H9 (cell line): ENCODE measurements at regions not wholly inside any gene's neighbourhood (a gene's known extent, or its start where the extent isn't known, plus 50 kb on each side); places are given as distances from the start of the nearest gene placed in this dataset.

Source experiments
- DNase-seq: peaks from one replicate; pipeline ENCODE4 v3.0.0-alpha.2; 2017
- H2AFZ ChIP-seq: one replicate; pipeline ENCODE4 v1.6.1; 2013; ENCODE audit warnings: mild to moderate bottlenecking, low read length, control low read depth, moderate library complexity
- H2AK5ac ChIP-seq: 2 replicates; pipeline ENCODE4 v1.6.1; 2013; ENCODE audit warnings: low read length, control low read depth, mixed read lengths; ENCODE audit not compliant: insufficient read length
- H2BK120ac ChIP-seq: one replicate; pipeline ENCODE4 v1.6.1; 2013; ENCODE audit warnings: low read depth, mild to moderate bottlenecking, low read length, control low read depth, inconsistent platforms; ENCODE audit not compliant: poor library complexity, severe bottlenecking
- H2BK12ac ChIP-seq: 2 replicates; pipeline ENCODE4 v1.6.1; 2013; ENCODE audit warnings: low read length, control low read depth, mixed read lengths, low read depth; ENCODE audit not compliant: insufficient read length
- H2BK15ac ChIP-seq: 2 replicates; pipeline ENCODE4 v1.6.1; 2013; ENCODE audit warnings: low read depth, low read length, control low read depth
- H2BK20ac ChIP-seq: one replicate; pipeline ENCODE4 v1.6.1; 2013; ENCODE audit warnings: low read depth, mild to moderate bottlenecking, low read length, control low read depth, inconsistent platforms; ENCODE audit not compliant: poor library complexity, severe bottlenecking
- H2BK5ac ChIP-seq: 2 replicates; pipeline ENCODE4 v1.6.1; 2013; ENCODE audit warnings: low read length, control low read depth, mixed read lengths; ENCODE audit not compliant: insufficient read length
- H3K14ac ChIP-seq: 2 replicates; pipeline ENCODE4 v1.6.1; 2013; ENCODE audit warnings: low read length, control low read depth; ENCODE audit not compliant: insufficient read depth
- H3K18ac ChIP-seq: 2 replicates; pipeline ENCODE4 v1.6.1; 2013; ENCODE audit warnings: low read depth, mild to moderate bottlenecking, mixed read lengths, low read length, control low read depth; ENCODE audit not compliant: insufficient read length
- H3K23ac ChIP-seq: 2 replicates; pipeline ENCODE4 v1.6.1; 2013; ENCODE audit warnings: low read length, control low read depth, mixed read lengths, low read depth; ENCODE audit not compliant: insufficient read length
- H3K23me2 ChIP-seq: 2 replicates; pipeline ENCODE4 v1.6.1; 2013; ENCODE audit warnings: low read depth, mild to moderate bottlenecking, mixed read lengths, low read length, control low read depth; ENCODE audit not compliant: insufficient read length, poor library complexity, severe bottlenecking
- H3K27ac ChIP-seq: 2 replicates; pipeline ENCODE4 v1.5.1; 2013; ENCODE audit warnings: low read length, control low read depth, mixed read lengths, low read depth; ENCODE audit not compliant: insufficient read length
- H3K27me3 ChIP-seq: 2 replicates; pipeline ENCODE4 v1.6.1; 2013; ENCODE audit warnings: low read length, control low read depth, inconsistent platforms; ENCODE audit not compliant: insufficient read depth
- H3K4ac ChIP-seq: 2 replicates; pipeline ENCODE4 v1.6.1; 2013; ENCODE audit warnings: low read depth, mild to moderate bottlenecking, control low read depth, inconsistent platforms, low read length, moderate library complexity
- H3K4me1 ChIP-seq: 2 replicates; pipeline ENCODE4 v1.6.1; 2013; ENCODE audit warnings: low read length, control low read depth, inconsistent platforms; ENCODE audit not compliant: insufficient read depth
- H3K4me2 ChIP-seq: 2 replicates; pipeline ENCODE4 v1.6.1; 2013; ENCODE audit warnings: low read length, control low read depth, mixed read lengths; ENCODE audit not compliant: insufficient read length, insufficient read depth
- H3K56ac ChIP-seq: 2 replicates; pipeline ENCODE4 v1.6.1; 2013; ENCODE audit warnings: low read depth, mild to moderate bottlenecking, mixed read lengths, low read length, control low read depth; ENCODE audit not compliant: insufficient read length
- H3K79me1 ChIP-seq: 2 replicates; pipeline ENCODE4 v1.6.1; 2013; ENCODE audit warnings: low read depth, mild to moderate bottlenecking, moderate library complexity, low read length, control low read depth, inconsistent platforms; ENCODE audit not compliant: insufficient read depth, poor library complexity, severe bottlenecking
- H3K79me2 ChIP-seq: 2 replicates; pipeline ENCODE4 v1.6.1; 2013; ENCODE audit warnings: low read length, control low read depth, inconsistent platforms; ENCODE audit not compliant: insufficient read depth
- H3K9ac ChIP-seq: 2 replicates; pipeline ENCODE4 v1.6.1; 2013; ENCODE audit warnings: low read length, control low read depth, mixed read lengths; ENCODE audit not compliant: insufficient read length; ENCODE audit errors: extremely low read depth
- H3K9me3 ChIP-seq: one replicate; pipeline ENCODE4 v1.6.1; 2013; ENCODE audit warnings: low read depth, low read length, inconsistent platforms; ENCODE audit not compliant: control insufficient read depth
- H3T11ph ChIP-seq: one replicate; pipeline ENCODE4 v1.6.1; 2013; ENCODE audit warnings: mild to moderate bottlenecking, low read length, control low read depth, inconsistent platforms
- H4K20me1 ChIP-seq: one replicate; pipeline ENCODE4 v1.6.1; 2013; ENCODE audit not compliant: control insufficient read depth, insufficient read length, insufficient read depth
- H4K5ac ChIP-seq: 2 replicates; pipeline ENCODE4 v1.6.1; 2013; ENCODE audit warnings: low read depth, mild to moderate bottlenecking, mixed read lengths, low read length, control low read depth; ENCODE audit not compliant: insufficient read length
- H4K8ac ChIP-seq: replicated peaks from 2 replicates; pipeline ENCODE4 v1.6.1; 2013; ENCODE audit warnings: low read length, control low read depth, mixed read lengths, low read depth; ENCODE audit not compliant: insufficient read length
- H4K91ac ChIP-seq: 2 replicates; pipeline ENCODE4 v1.6.1; 2013; ENCODE audit warnings: low read depth, mild to moderate bottlenecking, moderate library complexity, mixed read lengths, low read length, control low read depth; ENCODE audit not compliant: insufficient read length
- H3K27ac Mint-ChIP-seq, 3 experiments: 2 replicates in 2 of 3; 3 replicates in 1 of 3; pipeline ENCODE4 v1.8.0; 2020 to 2021; ENCODE audit warnings: mixed read lengths in 3 of 3, mild to moderate bottlenecking in 1 of 3, moderate library complexity in 1 of 3
- H3K27me3 Mint-ChIP-seq: 2 replicates; pipeline ENCODE4 v1.8.0; 2021; ENCODE audit warnings: low read depth, mild to moderate bottlenecking, moderate library complexity, mixed read lengths
- H3K36me3 Mint-ChIP-seq, 3 experiments: 2 replicates in 2 of 3; 3 replicates in 1 of 3; pipeline ENCODE4 v1.8.0; 2020 to 2021; ENCODE audit warnings: low read depth in 3 of 3, mixed read lengths in 3 of 3; ENCODE audit not compliant: insufficient read depth in 1 of 3
- H3K4me1 Mint-ChIP-seq, 2 experiments: 2 replicates each; pipeline ENCODE4 v1.8.0; 2020; ENCODE audit warnings: mixed read lengths in 2 of 2
- H3K4me3 Mint-ChIP-seq, 2 experiments: 2 replicates in 1 of 2; 3 replicates in 1 of 2; pipeline ENCODE4 v1.8.0; 2020 to 2021; ENCODE audit warnings: mild to moderate bottlenecking in 2 of 2, mixed read lengths in 2 of 2, moderate library complexity in 1 of 2
- H3K9me3 Mint-ChIP-seq, 2 experiments: 2 replicates in 1 of 2; 3 replicates in 1 of 2; pipeline ENCODE4 v1.8.0; 2020; ENCODE audit warnings: mild to moderate bottlenecking in 2 of 2, mixed read lengths in 2 of 2, moderate library complexity in 1 of 2
- CTCF ChIP-seq: fragments of 200-600 bp; sonication (generic); conservative IDR thresholded peaks from 3 replicates; pipeline ENCODE4 v1.8.0; 2021; ENCODE audit warnings: antibody characterized with exemption, mild to moderate bottlenecking
- WGBS: extraction: QIAGEN DNeasy Blood & Tissue Kit; methylation state at CpG from one replicate; pipeline ENCODE4 v1.1.7; 2013; ENCODE audit warnings: missing lambda C conversion rate, low lambda C conversion rate, mixed read lengths; ENCODE audit not compliant: insufficient read length; ENCODE audit errors: extremely low coverage; 5-methylcytosine and 5-hydroxymethylcytosine counted together

- H3K9me3 Mint-ChIP-seq, result no peaks in the 10 kb centered on the region
- WGBS, result no CpG with 5 or more reads among the region's 3 CpGs
Measured at GRCh38 chr3:135447483-135447882, 518.0 kb upstream of the PPP2R3A start.

More at GRCh38 chr3:135447483-135447882, 518.0 kb upstream of the PPP2R3A start:
- Mint-ChIP-seq H3K4me3 (no peak overlapping the region), H3K36me3 (no peaks in the 10 kb centered on the region), H3K27me3 (peaks cover 11% of the 10 kb centered on the region), H3K4me1 (peaks cover under 1 to 2% of the 10 kb centered on the region in 2 experiments; a peak in 3 of 4 replicates), H3K27ac (no peak overlapping the region)
- Histone ChIP-seq H3K4me2 (no peak overlapping the region), H3K79me1 (no peaks in the 10 kb centered on the region), H2BK5ac (no peak overlapping the region), H3K14ac (no peak overlapping the region), H2BK15ac (no peak overlapping the region), H3K4me1 (peaks cover 1% of the 10 kb centered on the region; the same call in 1 of the 2 replicates), H3K27ac (no peak overlapping the region), H3K27me3 (no peaks in the 10 kb centered on the region), H4K8ac (no peak overlapping the region), H4K91ac (no peak overlapping the region), H3K23ac (no peak overlapping the region), H3K56ac (no peak overlapping the region), H3K4ac (no peak overlapping the region), H4K5ac (no peak overlapping the region), H3K79me2 (no peaks in the 10 kb centered on the region), H2BK20ac (no peak overlapping the region), H2AK5ac (no peak overlapping the region), H3K23me2 (no peaks in the 10 kb centered on the region), H4K20me1 (no peaks in the 10 kb centered on the region), H3K18ac (no peak overlapping the region), H3K9ac (no peak overlapping the region), H2AFZ (no peak overlapping the region), H3K9me3 (no peaks in the 10 kb centered on the region), H2BK120ac (no peak overlapping the region), H2BK12ac (no peak overlapping the region), H3T11ph (no peak overlapping the region)
- no peak for TF ChIP-seq CTCF
- no peak for DNase-seq
